ENCODE measurements at regions not wholly inside any gene's neighbourhood (a gene's known extent, or its start where the extent isn't known, plus 50 kb on each side); places are given as distances from the start of the nearest gene placed in this dataset.

DNA sequence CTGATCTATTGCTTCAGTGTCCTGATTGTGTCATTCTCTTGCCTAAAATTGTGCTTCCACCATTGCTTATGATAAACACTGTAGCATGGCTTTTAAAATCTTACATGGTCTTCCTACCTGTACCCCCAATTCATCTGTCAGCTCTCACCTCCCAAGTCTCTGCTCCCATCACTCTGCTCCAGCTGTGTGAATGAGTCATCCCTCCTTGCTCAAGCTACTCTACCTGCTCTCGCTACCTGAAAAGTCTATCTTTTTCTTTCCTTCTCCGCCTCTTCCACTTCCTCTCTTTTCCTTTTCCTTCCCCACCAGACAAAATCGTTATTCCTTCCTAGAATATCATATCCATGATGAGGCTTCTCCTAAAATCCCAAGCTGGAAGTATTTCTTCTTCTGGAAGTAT is 341.7 kb downstream of the PRELID2 start (continued):
- TF ChIP-seq CTCF (IDR thresholded peaks at IDR 0.05) (no peak), PBX3 (IDR thresholded peaks at IDR 0.05) (no peak)

- Histone ChIP-seq H3K4me3 (no peak overlapping the region), H3K4me2 (no peak overlapping the region), H3K27ac (no peak overlapping the region), H3K4me1 (0 out of 3 replicates have a peak, but pooled peaks cover under 1% of the 10 kb centered on the region), H3K9me3 (no peaks in the 10 kb centered on the region)
- ChIA-PET POLR2A (no interaction called here), CTCF (no interaction called here)
- FAIRE-seq (no peak), ATAC-seq (no peak), DNase-seq (ENCODE audit: low read depth in 1 of 2, low spot score in 1 of 2) (no peak)
- 55% methylated on average over 3 of the region's 3 CpGs for WGBS (ENCODE audit: missing lambda C conversion rate)
- TF ChIP-seq CEBPB (IDR thresholded peaks at IDR 0.05) = no peak
- TF ChIP-seq RFX5 (IDR thresholded peaks at IDR 0.05) = no peak
- TF ChIP-seq, protein P1, sequence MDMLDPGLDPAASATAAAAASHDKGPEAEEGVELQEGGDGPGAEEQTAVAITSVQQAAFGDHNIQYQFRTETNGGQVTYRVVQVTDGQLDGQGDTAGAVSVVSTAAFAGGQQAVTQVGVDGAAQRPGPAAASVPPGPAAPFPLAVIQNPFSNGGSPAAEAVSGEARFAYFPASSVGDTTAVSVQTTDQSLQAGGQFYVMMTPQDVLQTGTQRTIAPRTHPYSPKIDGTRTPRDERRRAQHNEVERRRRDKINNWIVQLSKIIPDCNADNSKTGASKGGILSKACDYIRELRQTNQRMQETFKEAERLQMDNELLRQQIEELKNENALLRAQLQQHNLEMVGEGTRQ (IDR thresholded peaks at IDR 0.05) = no peak
- no peak for TF ChIP-seq GATA3 (IDR thresholded peaks at IDR 0.05; ENCODE audit: borderline replicate concordance)
- TF ChIP-seq ZNF302 (CRISPR knock-in tag; IDR thresholded peaks at IDR 0.05) = no peak
- TF ChIP-seq NFE2L2 (conservative IDR thresholded peaks at IDR 0.05; ENCODE audit: low read length) = no peak
- TF ChIP-seq CBX8 (IDR thresholded peaks at IDR 0.05) = no peak
- no peak for TF ChIP-seq RARB (CRISPR knock-in tag; IDR thresholded peaks at IDR 0.05)
- no peak for TF ChIP-seq CHD4 (IDR thresholded peaks at IDR 0.05; ENCODE audit: borderline replicate concordance)
Observed at GRCh38 chr5:145489516-145489915, 345.6 kb downstream of the PRELID2 start.

GRCh38 chr5:145484158-145484557 is 351.0 kb downstream of the PRELID2 start:
- POLR2A ChIA-PET = no interaction called here
- no peak overlapping the region for H3K27ac ChIP-seq
- peaks cover 12% of the 10 kb centered on the region for H3K4me1 ChIP-seq
- peak overlapping the region; percentile 34; the same call in 2 of the 3 replicates for H3K4me2 ChIP-seq
- DNase-seq (ENCODE audit: low read depth in 1 of 2, low spot score in 1 of 2) (peak; percentile 24 to 38), ATAC-seq (peak; percentile 61 to 74; a peak in 2 of 6 replicates), FAIRE-seq (peak; percentile 56)
- H3K9me3 ChIP-seq = no peaks in the 10 kb centered on the region
- WGBS (ENCODE audit: missing lambda C conversion rate) = 4% methylated on average over 1 of the region's 1 CpG
- CTCF ChIA-PET = no interaction called here
- TF ChIP-seq RAD21 (conservative IDR thresholded peaks at IDR 0.05 in 1 of 2, IDR thresholded peaks at IDR 0.05 in 1 of 2) (no peak), FOSL2 (IDR thresholded peaks at IDR 0.05) (peak; percentile 56), FOSL2 (CRISPR knock-in tag; IDR thresholded peaks at IDR 0.05) (peak; percentile 59; the same call in 1 of the 2 replicates), JUNB (IDR thresholded peaks at IDR 0.05) (0 out of 2 replicates have a peak, but pooled peaks have one; percentile 29)
- no peak overlapping the region for H3K4me3 ChIP-seq

DNA sequence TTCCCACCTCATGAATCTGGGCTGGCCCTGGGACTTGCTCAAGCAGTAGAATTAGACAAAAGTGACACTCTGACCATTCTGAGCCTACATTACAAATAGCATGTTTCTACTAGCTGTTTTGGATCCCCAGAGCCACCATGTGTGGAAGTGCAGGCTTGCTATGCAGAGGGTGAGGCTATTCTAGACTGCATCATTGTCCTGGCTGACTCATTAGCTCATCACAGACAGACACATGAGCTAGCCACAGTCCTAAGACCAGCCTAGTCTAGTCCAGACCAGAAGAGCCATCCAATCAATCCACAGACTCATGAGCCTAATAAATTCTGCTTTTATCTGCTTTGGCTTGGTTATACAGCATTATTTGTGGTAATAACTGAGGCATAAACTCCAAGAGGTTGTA is 351.9 kb downstream of the PRELID2 start:
- ChIA-PET CTCF (no interaction called here), POLR2A (no interaction called here)
- DNase-seq (ENCODE audit: low read depth in 1 of 2, low spot score in 1 of 2) (peak in 1 of 2 experiments; percentile 21), FAIRE-seq (no peak), ATAC-seq (peak; percentile 47 to 48; a peak in 1 of 6 replicates)
- H3K4me1 ChIP-seq = peaks cover 12% of the 10 kb centered on the region
- H3K27ac ChIP-seq = no peak overlapping the region
- no peak overlapping the region for H3K4me3 ChIP-seq
- no peak overlapping the region; the same call in 2 of the 3 replicates for H3K4me2 ChIP-seq
- no peaks in the 10 kb centered on the region for H3K9me3 ChIP-seq
- TF ChIP-seq CBX2 (IDR thresholded peaks at IDR 0.05; ENCODE audit: borderline replicate concordance, low read depth) (no peak), ELK1 (IDR thresholded peaks at IDR 0.05; ENCODE audit: low read depth, low read length) (no peak), NPAS2 (CRISPR knock-in tag; IDR thresholded peaks at IDR 0.05; ENCODE audit: borderline replicate concordance) (no peak), SMC3 (IDR thresholded peaks at IDR 0.05) (no peak), PBX3 (IDR thresholded peaks at IDR 0.05) (no peak), CHD2 (IDR thresholded peaks at IDR 0.05; ENCODE audit: low read length, partially characterized antibody) (no peak)
- TF ChIP-seq, protein P2, sequence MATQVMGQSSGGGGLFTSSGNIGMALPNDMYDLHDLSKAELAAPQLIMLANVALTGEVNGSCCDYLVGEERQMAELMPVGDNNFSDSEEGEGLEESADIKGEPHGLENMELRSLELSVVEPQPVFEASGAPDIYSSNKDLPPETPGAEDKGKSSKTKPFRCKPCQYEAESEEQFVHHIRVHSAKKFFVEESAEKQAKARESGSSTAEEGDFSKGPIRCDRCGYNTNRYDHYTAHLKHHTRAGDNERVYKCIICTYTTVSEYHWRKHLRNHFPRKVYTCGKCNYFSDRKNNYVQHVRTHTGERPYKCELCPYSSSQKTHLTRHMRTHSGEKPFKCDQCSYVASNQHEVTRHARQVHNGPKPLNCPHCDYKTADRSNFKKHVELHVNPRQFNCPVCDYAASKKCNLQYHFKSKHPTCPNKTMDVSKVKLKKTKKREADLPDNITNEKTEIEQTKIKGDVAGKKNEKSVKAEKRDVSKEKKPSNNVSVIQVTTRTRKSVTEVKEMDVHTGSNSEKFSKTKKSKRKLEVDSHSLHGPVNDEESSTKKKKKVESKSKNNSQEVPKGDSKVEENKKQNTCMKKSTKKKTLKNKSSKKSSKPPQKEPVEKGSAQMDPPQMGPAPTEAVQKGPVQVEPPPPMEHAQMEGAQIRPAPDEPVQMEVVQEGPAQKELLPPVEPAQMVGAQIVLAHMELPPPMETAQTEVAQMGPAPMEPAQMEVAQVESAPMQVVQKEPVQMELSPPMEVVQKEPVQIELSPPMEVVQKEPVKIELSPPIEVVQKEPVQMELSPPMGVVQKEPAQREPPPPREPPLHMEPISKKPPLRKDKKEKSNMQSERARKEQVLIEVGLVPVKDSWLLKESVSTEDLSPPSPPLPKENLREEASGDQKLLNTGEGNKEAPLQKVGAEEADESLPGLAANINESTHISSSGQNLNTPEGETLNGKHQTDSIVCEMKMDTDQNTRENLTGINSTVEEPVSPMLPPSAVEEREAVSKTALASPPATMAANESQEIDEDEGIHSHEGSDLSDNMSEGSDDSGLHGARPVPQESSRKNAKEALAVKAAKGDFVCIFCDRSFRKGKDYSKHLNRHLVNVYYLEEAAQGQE (IDR thresholded peaks at IDR 0.05) = no peak

All from A549 (cell line).